ENCODE measurements at regions not wholly inside any gene's neighbourhood (a gene's known extent, or its start where the extent isn't known, plus 50 kb on each side); places are given as distances from the start of the nearest gene placed in this dataset.

DNA sequence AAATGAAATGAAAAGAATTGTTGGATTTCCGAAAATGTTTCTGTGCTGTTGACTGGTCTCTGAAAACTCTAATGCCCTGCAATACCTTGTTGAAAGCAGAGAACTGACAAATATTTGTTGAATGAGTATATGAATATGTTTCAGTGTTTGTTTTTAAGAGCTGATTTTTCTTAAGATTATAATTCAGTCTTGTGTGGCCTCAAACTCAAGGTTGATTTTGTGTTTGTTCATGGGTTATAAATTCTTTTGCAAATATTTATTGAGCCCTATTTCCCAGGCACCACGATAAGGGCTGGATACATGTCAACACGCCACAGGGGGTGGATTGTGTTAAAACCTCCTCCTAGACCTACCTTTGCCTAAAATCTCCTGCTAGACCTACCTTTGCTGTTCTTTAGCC is 203.9 kb upstream of the PLPP4 start:
- H3K4me1 ChIP-seq, result no peaks in the 10 kb centered on the region
- no peaks in the 10 kb centered on the region for H3K36me3 ChIP-seq (ENCODE audit: control insufficient read depth, insufficient read depth, low read length)
- no peaks in the 10 kb centered on the region for H3K27me3 ChIP-seq (ENCODE audit: control insufficient read depth, insufficient read depth, low read length)
- no peak overlapping the region for H3K4me2 ChIP-seq (ENCODE audit: low read length)
- TF ChIP-seq, protein P1, sequence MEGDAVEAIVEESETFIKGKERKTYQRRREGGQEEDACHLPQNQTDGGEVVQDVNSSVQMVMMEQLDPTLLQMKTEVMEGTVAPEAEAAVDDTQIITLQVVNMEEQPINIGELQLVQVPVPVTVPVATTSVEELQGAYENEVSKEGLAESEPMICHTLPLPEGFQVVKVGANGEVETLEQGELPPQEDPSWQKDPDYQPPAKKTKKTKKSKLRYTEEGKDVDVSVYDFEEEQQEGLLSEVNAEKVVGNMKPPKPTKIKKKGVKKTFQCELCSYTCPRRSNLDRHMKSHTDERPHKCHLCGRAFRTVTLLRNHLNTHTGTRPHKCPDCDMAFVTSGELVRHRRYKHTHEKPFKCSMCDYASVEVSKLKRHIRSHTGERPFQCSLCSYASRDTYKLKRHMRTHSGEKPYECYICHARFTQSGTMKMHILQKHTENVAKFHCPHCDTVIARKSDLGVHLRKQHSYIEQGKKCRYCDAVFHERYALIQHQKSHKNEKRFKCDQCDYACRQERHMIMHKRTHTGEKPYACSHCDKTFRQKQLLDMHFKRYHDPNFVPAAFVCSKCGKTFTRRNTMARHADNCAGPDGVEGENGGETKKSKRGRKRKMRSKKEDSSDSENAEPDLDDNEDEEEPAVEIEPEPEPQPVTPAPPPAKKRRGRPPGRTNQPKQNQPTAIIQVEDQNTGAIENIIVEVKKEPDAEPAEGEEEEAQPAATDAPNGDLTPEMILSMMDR (IDR thresholded peaks at IDR 0.05), result no peak
- no peak overlapping the region for H3K4me3 ChIP-seq (ENCODE audit: low read depth, low read length)
- no peak overlapping the region for H3K9ac ChIP-seq
- H2AFZ ChIP-seq, result no peak overlapping the region
- no peaks in the 10 kb centered on the region for H3K9me3 ChIP-seq (ENCODE audit: control insufficient read depth, low read length)
- no peaks in the 10 kb centered on the region for H3K79me2 ChIP-seq
- H3K27ac ChIP-seq, result no peak overlapping the region

DNA sequence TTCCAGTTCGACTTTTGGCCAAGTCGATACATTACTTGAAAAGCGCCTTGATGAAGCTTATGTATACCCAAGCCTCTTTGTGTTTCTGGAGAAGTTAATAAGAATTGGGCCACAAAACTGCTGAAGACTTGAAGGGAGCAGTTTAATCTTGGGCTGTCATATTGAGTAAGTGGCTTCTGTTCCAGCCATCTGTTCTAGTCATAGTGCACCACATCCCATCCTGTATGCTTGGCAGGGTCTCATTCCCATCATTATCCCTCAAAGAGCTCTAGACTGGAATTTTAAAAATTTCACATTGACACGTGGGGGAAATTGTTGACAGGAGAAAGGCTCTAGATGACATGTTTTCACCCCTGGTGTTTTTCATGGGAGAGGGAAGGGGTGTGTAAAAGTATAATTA is 196.6 kb upstream of the PLPP4 start:
- H3K36me3 ChIP-seq (ENCODE audit: control insufficient read depth, insufficient read depth, low read length), result no peaks in the 10 kb centered on the region
- no peaks in the 10 kb centered on the region for H3K27me3 ChIP-seq (ENCODE audit: control insufficient read depth, insufficient read depth, low read length)
- no peak overlapping the region for H2AFZ ChIP-seq
- no peak overlapping the region for H3K4me2 ChIP-seq (ENCODE audit: low read length)
- H3K4me1 ChIP-seq, result no peaks in the 10 kb centered on the region
- no peaks in the 10 kb centered on the region for H3K79me2 ChIP-seq
- no peak overlapping the region for H3K9ac ChIP-seq
- no peaks in the 10 kb centered on the region for H3K9me3 ChIP-seq (ENCODE audit: control insufficient read depth, low read length)
- H3K27ac ChIP-seq, result no peak overlapping the region
- H3K4me3 ChIP-seq (ENCODE audit: low read depth, low read length), result no peak overlapping the region
- TF ChIP-seq, protein P1 (IDR thresholded peaks at IDR 0.05), result no peak

DNA sequence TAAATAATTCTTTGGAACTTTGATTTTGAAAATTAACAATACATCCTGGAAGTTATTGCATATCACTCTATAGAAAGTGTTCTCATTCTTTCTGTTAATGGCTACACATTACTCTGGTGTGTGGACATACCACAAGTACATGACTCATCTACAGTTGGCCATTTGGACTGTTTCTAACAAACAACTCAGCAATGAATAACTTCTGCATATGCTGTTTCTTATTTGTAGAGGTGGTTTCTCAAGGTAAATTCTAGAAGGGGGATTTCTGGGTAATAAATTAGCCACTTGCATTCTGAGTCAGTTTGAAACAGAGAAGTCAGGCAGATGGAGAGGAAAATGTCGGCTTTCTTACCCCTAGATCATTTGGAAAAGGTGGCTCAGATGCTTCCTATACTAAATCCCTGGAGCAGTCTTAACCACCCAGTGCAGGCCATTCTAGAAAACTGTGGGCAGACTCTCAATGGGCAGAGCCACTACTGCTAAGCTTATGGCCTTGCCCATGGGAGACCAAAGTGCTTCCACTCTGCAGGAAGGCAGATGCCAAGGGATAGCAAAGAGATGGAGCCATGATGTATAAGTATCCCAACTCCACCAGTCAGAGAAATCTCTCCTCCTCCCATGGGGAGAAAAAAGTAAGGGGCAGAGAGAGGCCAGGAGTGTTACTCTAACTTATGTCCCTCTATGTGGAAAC is 194.0 kb upstream of the PLPP4 start:
- Histone ChIP-seq H2AFZ (no peak overlapping the region), H3K9ac (no peak overlapping the region), H3K9me3 (ENCODE audit: control insufficient read depth, low read length) (no peaks in the 10 kb centered on the region), H3K4me1 (no peaks in the 10 kb centered on the region), H3K36me3 (ENCODE audit: control insufficient read depth, insufficient read depth, low read length) (no peaks in the 10 kb centered on the region), H3K4me2 (ENCODE audit: low read length) (no peak overlapping the region), H3K27ac (no peak overlapping the region), H3K4me3 (ENCODE audit: low read depth, low read length) (no peak overlapping the region), H3K79me2 (no peaks in the 10 kb centered on the region), H3K27me3 (ENCODE audit: control insufficient read depth, insufficient read depth, low read length) (no peaks in the 10 kb centered on the region)
- TF ChIP-seq, protein P1 (IDR thresholded peaks at IDR 0.05), result no peak

DNA sequence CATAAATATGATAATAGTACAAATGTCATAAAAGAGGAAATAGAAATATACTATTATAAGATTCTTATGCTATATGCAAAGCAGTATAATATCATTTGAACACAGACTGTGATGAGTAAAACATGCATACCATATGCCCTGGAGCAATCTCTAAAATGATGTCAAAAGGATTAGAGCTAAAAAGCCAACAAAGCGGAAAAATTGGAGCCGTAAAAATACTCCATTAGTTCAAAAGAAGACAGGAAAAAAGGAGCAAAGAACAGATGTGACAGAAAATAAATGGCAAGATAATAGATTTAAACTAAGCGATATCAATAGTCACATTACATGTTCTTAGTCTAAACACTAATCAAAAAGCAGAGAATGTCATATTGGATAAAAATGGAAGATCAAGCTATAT is 191.0 kb upstream of the PLPP4 start:
- H3K4me3 ChIP-seq (ENCODE audit: low read depth, low read length), result no peak overlapping the region
- TF ChIP-seq, protein P1 (IDR thresholded peaks at IDR 0.05), result no peak
- H3K9ac ChIP-seq, result no peak overlapping the region
- no peaks in the 10 kb centered on the region for H3K9me3 ChIP-seq (ENCODE audit: control insufficient read depth, low read length)
- H3K4me1 ChIP-seq, result no peaks in the 10 kb centered on the region
- no peak overlapping the region for H2AFZ ChIP-seq
- H3K79me2 ChIP-seq, result no peaks in the 10 kb centered on the region
- no peak overlapping the region for H3K4me2 ChIP-seq (ENCODE audit: low read length)
- no peaks in the 10 kb centered on the region for H3K27me3 ChIP-seq (ENCODE audit: control insufficient read depth, insufficient read depth, low read length)
- no peak overlapping the region for H3K27ac ChIP-seq
- H3K36me3 ChIP-seq (ENCODE audit: control insufficient read depth, insufficient read depth, low read length), result no peaks in the 10 kb centered on the region

DNA sequence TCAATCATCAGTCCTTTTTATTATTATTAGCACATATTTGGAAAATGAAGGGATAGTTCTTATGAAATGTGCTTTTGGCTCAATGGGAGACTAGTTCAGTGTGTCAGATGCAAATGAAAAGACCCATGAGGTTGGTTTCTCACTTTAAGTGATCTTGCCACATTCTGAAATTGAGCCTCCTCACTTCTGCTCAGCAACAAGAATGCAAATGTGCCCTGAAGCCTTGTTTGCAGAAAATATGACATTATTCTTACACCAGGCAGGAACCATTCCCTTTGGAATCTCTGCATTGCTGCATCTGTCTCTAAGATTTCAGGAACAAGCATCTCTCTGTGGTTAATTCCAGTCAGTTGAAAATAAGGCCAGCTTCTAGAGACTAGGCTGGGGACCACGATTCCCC is 186.1 kb upstream of the PLPP4 start:
- H3K4me1 ChIP-seq, result no peaks in the 10 kb centered on the region
- TF ChIP-seq, protein P1 (IDR thresholded peaks at IDR 0.05), result no peak
- no peak overlapping the region for H3K27ac ChIP-seq
- H3K79me2 ChIP-seq, result no peaks in the 10 kb centered on the region
- H3K27me3 ChIP-seq (ENCODE audit: control insufficient read depth, insufficient read depth, low read length), result no peaks in the 10 kb centered on the region
- H3K4me2 ChIP-seq (ENCODE audit: low read length), result no peak overlapping the region
- no peak overlapping the region for H2AFZ ChIP-seq
- H3K4me3 ChIP-seq (ENCODE audit: low read depth, low read length), result no peak overlapping the region
- no peaks in the 10 kb centered on the region for H3K9me3 ChIP-seq (ENCODE audit: control insufficient read depth, low read length)
- H3K9ac ChIP-seq, result no peak overlapping the region
- no peaks in the 10 kb centered on the region for H3K36me3 ChIP-seq (ENCODE audit: control insufficient read depth, insufficient read depth, low read length)

Data from parathyroid adenoma (tissue), 2 donors.